CD4-positive, alpha-beta T cell treated with Interleukin-17A for 4 hours (primary cell): ENCODE measurements at regions not wholly inside any gene's neighbourhood (a gene's known extent, or its start where the extent isn't known, plus 50 kb on each side); places are given as distances from the start of the nearest gene placed in this dataset.

ENCODE experiments used
- DNase-seq: peaks from one replicate; pipeline ENCODE4 v3.0.0-alpha.2; 2020; ENCODE audit warnings: mixed read lengths

- DNase-seq: no peak
Measured at GRCh38 chr12:89092297-89092696, 260.0 kb downstream of the DUSP6 start.

- no peak for DNase-seq
Measured at GRCh38 chr12:89091293-89091841, 260.9 kb downstream of the DUSP6 start.

GRCh38 chr12:89089264-89089663 lies 263.0 kb downstream of the DUSP6 start:
- DNase-seq: no peak

- no peak for DNase-seq
Measured at GRCh38 chr12:89087876-89088275, 264.4 kb downstream of the DUSP6 start.

- DNase-seq: no peak
Measured at GRCh38 chr12:89087149-89087825, 265.0 kb downstream of the DUSP6 start.

- DNase-seq: no peak
Measured at GRCh38 chr12:89085421-89085820, 266.9 kb downstream of the DUSP6 start.

GRCh38 chr12:89084751-89085150 lies 267.6 kb downstream of the DUSP6 start:
- no peak for DNase-seq

- DNase-seq: no peak
Measured at GRCh38 chr12:89083491-89083890, 268.8 kb downstream of the DUSP6 start.

- no peak for DNase-seq
Measured at GRCh38 chr12:89082370-89082753, 269.9 kb downstream of the DUSP6 start.

- DNase-seq: no peak
Measured at GRCh38 chr12:89081719-89082369, 270.5 kb downstream of the DUSP6 start.

GRCh38 chr12:89080793-89081465 lies 271.4 kb downstream of the DUSP6 start:
- no peak for DNase-seq

- DNase-seq: no peak
Measured at GRCh38 chr12:89075880-89076540, 276.3 kb downstream of the DUSP6 start.

GRCh38 chr12:89073659-89074058 lies 278.6 kb downstream of the DUSP6 start:
- no peak for DNase-seq

- no peak for DNase-seq
Measured at GRCh38 chr12:89073027-89073398, 279.3 kb downstream of the DUSP6 start.

- DNase-seq: no peak
Measured at GRCh38 chr12:89072294-89073026, 279.8 kb downstream of the DUSP6 start.

- no peak for DNase-seq
Measured at GRCh38 chr12:89070603-89071002, 281.7 kb downstream of the DUSP6 start.

- DNase-seq: no peak
Measured at GRCh38 chr12:89069431-89069830, 282.9 kb downstream of the DUSP6 start.

- DNase-seq: no peak
Measured at GRCh38 chr12:89067421-89068187, 284.7 kb downstream of the DUSP6 start.

GRCh38 chr12:89064780-89065179 lies 287.5 kb downstream of the DUSP6 start:
- DNase-seq: no peak

- no peak for DNase-seq
Measured at GRCh38 chr12:89064151-89064550, 288.1 kb downstream of the DUSP6 start.

- no peak for DNase-seq
Measured at GRCh38 chr12:89062996-89063395, 289.3 kb downstream of the DUSP6 start.
